ENCODE measurements at regions not wholly inside any gene's neighbourhood (a gene's known extent, or its start where the extent isn't known, plus 50 kb on each side); places are given as distances from the start of the nearest gene placed in this dataset.

DNA sequence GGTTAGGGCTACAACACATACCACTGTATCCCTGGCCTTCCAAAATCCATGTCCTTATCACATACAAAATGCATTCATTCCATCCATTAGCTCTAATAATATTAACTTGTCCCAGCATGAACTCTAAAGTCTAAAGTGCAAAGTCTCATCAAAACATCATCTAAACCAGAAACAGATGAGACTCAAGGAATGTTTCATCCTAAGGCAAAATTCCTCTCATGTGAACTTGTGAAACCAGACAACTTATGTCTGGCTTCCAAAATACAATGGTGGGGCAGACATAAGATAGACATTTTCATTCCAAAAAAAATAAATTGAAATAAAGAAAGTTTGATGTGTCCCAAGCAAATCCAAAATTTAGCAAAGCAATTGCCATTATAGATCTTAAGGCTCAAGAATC lies 257.4 kb downstream of the HTR1B start:
- TF ChIP-seq, protein P1, sequence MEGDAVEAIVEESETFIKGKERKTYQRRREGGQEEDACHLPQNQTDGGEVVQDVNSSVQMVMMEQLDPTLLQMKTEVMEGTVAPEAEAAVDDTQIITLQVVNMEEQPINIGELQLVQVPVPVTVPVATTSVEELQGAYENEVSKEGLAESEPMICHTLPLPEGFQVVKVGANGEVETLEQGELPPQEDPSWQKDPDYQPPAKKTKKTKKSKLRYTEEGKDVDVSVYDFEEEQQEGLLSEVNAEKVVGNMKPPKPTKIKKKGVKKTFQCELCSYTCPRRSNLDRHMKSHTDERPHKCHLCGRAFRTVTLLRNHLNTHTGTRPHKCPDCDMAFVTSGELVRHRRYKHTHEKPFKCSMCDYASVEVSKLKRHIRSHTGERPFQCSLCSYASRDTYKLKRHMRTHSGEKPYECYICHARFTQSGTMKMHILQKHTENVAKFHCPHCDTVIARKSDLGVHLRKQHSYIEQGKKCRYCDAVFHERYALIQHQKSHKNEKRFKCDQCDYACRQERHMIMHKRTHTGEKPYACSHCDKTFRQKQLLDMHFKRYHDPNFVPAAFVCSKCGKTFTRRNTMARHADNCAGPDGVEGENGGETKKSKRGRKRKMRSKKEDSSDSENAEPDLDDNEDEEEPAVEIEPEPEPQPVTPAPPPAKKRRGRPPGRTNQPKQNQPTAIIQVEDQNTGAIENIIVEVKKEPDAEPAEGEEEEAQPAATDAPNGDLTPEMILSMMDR (IDR thresholded peaks at IDR 0.05 in 4 of 5, conservative IDR thresholded peaks at IDR 0.05 in 1 of 5) = no peak
- TF ChIP-seq POLR2A (IDR thresholded peaks at IDR 0.05) = no peak

All from gastrocnemius medialis (tissue), 4 donors.